Right cardiac atrium (tissue), 5 donors: ENCODE measurements at regions not wholly inside any gene's neighbourhood (a gene's known extent, or its start where the extent isn't known, plus 50 kb on each side); places are given as distances from the start of the nearest gene placed in this dataset.
A peak's percentile ranks its signal among the peaks of the same experiment; 100 is the strongest.

ENCODE experiments used
- ATAC-seq, 2 donors: fragments of 200-7000 bp; cut with Tn5 transposase; one replicate each; pipeline versions ENCODE4 v1.8.0 to v1.9.1; 2020; ENCODE audit warnings: moderate library complexity in 2 of 2, mild to moderate bottlenecking in 1 of 2
- DNase-seq, 3 donors: peaks; one replicate each; pipeline ENCODE4 v3.0.0-alpha.2; 2020
- H3K27ac ChIP-seq: one replicate; pipeline ENCODE4 v1.5.1; 2013; ENCODE audit warnings: mild to moderate bottlenecking, low read length, control low read depth, moderate library complexity
- H3K27me3 ChIP-seq: one replicate; pipeline ENCODE4 v1.6.1; 2013; ENCODE audit not compliant: control insufficient read depth, insufficient read depth
- H3K4me1 ChIP-seq: one replicate; pipeline ENCODE4 v1.6.1; 2013; ENCODE audit warnings: low read length; ENCODE audit not compliant: control insufficient read depth, insufficient read depth
- H3K4me3 ChIP-seq: one replicate; pipeline ENCODE4 v1.5.1; 2013; ENCODE audit warnings: low read length, control low read depth
- H3K9me3 ChIP-seq: one replicate; pipeline ENCODE4 v1.6.1; 2013; ENCODE audit warnings: low read length; ENCODE audit not compliant: control insufficient read depth
- WGBS: extraction: QIAGEN DNeasy Blood & Tissue Kit; methylation state at CpG from one replicate; pipeline ENCODE4 v1.1.7; 2013; 5-methylcytosine and 5-hydroxymethylcytosine counted together
- intact Hi-C, 4 donors: fragments of 100-400 bp; cut with DNase I; formaldehyde crosslinking; loops; one replicate each; pipeline versions ENCODE4 v1.11.0 to v1.14.0; 2022 to 2023
- donor health status: healthy with polysubstance abuse.
- donor health status: DM: no; HTN: yes; CAD: no.
- donor health status: DM: no; HTN: no; CAD: no.
- donor health status: DM: no; HTN: yes; CAD: no; lungs with severe emphysema.
- donor health status: DM: yes; HTN: yes; CAD: no.

- Histone ChIP-seq H3K27ac (no peak overlapping the region), H3K4me3 (no peak overlapping the region), H3K27me3 (no peaks in the 10 kb centered on the region), H3K4me1 (no peaks in the 10 kb centered on the region), H3K9me3 (no peaks in the 10 kb centered on the region)
- WGBS: 53% methylated on average over 4 of the region's 4 CpGs
- no peak for DNase-seq
- intact Hi-C loops: no loop called here
- ATAC-seq: no peak
Observed at GRCh38 chr13:89721216-89721615, 1626.3 kb upstream of the MIR17HG start.

- DNase-seq (no peak), ATAC-seq (no peak)
- WGBS: 52% methylated on average over 2 of the region's 2 CpGs
- no peak overlapping the region for H3K4me3 ChIP-seq
- intact Hi-C loops: no loop called here
- no peaks in the 10 kb centered on the region for H3K27me3 ChIP-seq
- no peaks in the 10 kb centered on the region for H3K4me1 ChIP-seq
- no peaks in the 10 kb centered on the region for H3K9me3 ChIP-seq
- H3K27ac ChIP-seq: no peak overlapping the region
Observed at GRCh38 chr13:89726690-89727435, 1620.6 kb upstream of the MIR17HG start.

GRCh38 chr13:89733829-89734228 is 1613.7 kb upstream of the MIR17HG start:
- Histone ChIP-seq H3K9me3 (no peaks in the 10 kb centered on the region), H3K4me3 (no peak overlapping the region), H3K4me1 (no peaks in the 10 kb centered on the region), H3K27ac (no peak overlapping the region), H3K27me3 (no peaks in the 10 kb centered on the region)
- intact Hi-C loops: no loop called here
- 61% methylated on average over 5 of the region's 5 CpGs for WGBS
- no peak for DNase-seq
- ATAC-seq: no peak

GRCh38 chr13:89737051-89737450 is 1610.4 kb upstream of the MIR17HG start:
- H3K27me3 ChIP-seq: no peaks in the 10 kb centered on the region
- ATAC-seq: no peak
- no peak for DNase-seq
- no peaks in the 10 kb centered on the region for H3K4me1 ChIP-seq
- intact Hi-C loops: no loop called here
- no peak overlapping the region for H3K27ac ChIP-seq
- H3K9me3 ChIP-seq: no peaks in the 10 kb centered on the region
- 78% methylated on average over 2 of the region's 2 CpGs for WGBS
- H3K4me3 ChIP-seq: no peak overlapping the region

GRCh38 chr13:89738072-89738471 is 1609.4 kb upstream of the MIR17HG start:
- H3K4me1 ChIP-seq: no peaks in the 10 kb centered on the region
- no peaks in the 10 kb centered on the region for H3K27me3 ChIP-seq
- intact Hi-C loops: no loop called here
- ATAC-seq (no peak), DNase-seq (no peak)
- 74% methylated on average over 3 of the region's 3 CpGs for WGBS
- no peaks in the 10 kb centered on the region for H3K9me3 ChIP-seq
- H3K27ac ChIP-seq: no peak overlapping the region
- no peak overlapping the region for H3K4me3 ChIP-seq

- H3K27ac ChIP-seq: no peak overlapping the region
- H3K4me3 ChIP-seq: no peak overlapping the region
- 70% methylated on average over 15 of the region's 15 CpGs for WGBS
- DNase-seq (peak; percentile 6 to 25 (median 7)), ATAC-seq (peak in 1 of 2 donors; percentile 29)
- H3K4me1 ChIP-seq: no peaks in the 10 kb centered on the region
- intact Hi-C loops: no loop called here
- H3K9me3 ChIP-seq: no peaks in the 10 kb centered on the region
- H3K27me3 ChIP-seq: no peaks in the 10 kb centered on the region
Observed at GRCh38 chr13:89740994-89741685, 1606.3 kb upstream of the MIR17HG start.

GRCh38 chr13:89746554-89746953 is 1600.9 kb upstream of the MIR17HG start:
- no peaks in the 10 kb centered on the region for H3K9me3 ChIP-seq
- 19% methylated on average over 2 of the region's 2 CpGs for WGBS
- H3K4me3 ChIP-seq: no peak overlapping the region
- H3K27me3 ChIP-seq: no peaks in the 10 kb centered on the region
- ATAC-seq: no peak
- no peak overlapping the region for H3K27ac ChIP-seq
- intact Hi-C loops: no loop called here
- no peaks in the 10 kb centered on the region for H3K4me1 ChIP-seq
- DNase-seq: no peak

GRCh38 chr13:89748716-89749115 is 1598.8 kb upstream of the MIR17HG start:
- H3K9me3 ChIP-seq: no peaks in the 10 kb centered on the region
- intact Hi-C loops: no loop called here
- no peak overlapping the region for H3K27ac ChIP-seq
- no peaks in the 10 kb centered on the region for H3K27me3 ChIP-seq
- H3K4me3 ChIP-seq: no peak overlapping the region
- WGBS: 85% methylated on average over 2 of the region's 2 CpGs
- DNase-seq (no peak), ATAC-seq (no peak)
- no peaks in the 10 kb centered on the region for H3K4me1 ChIP-seq

- Histone ChIP-seq H3K27ac (no peak overlapping the region), H3K9me3 (no peaks in the 10 kb centered on the region), H3K27me3 (no peaks in the 10 kb centered on the region), H3K4me1 (no peaks in the 10 kb centered on the region), H3K4me3 (no peak overlapping the region)
- ATAC-seq (no peak), DNase-seq (no peak)
- intact Hi-C loops: no loop called here
Observed at GRCh38 chr13:89749888-89750287, 1597.6 kb upstream of the MIR17HG start.

GRCh38 chr13:89750371-89750770 is 1597.1 kb upstream of the MIR17HG start:
- Histone ChIP-seq H3K4me3 (no peak overlapping the region), H3K9me3 (no peaks in the 10 kb centered on the region), H3K4me1 (no peaks in the 10 kb centered on the region), H3K27me3 (no peaks in the 10 kb centered on the region), H3K27ac (no peak overlapping the region)
- intact Hi-C loops: no loop called here
- ATAC-seq (no peak), DNase-seq (no peak)
- WGBS: 74% methylated on average over 3 of the region's 3 CpGs

- H3K27ac ChIP-seq: no peak overlapping the region
- no peaks in the 10 kb centered on the region for H3K27me3 ChIP-seq
- DNase-seq: no peak
- H3K9me3 ChIP-seq: no peaks in the 10 kb centered on the region
- H3K4me1 ChIP-seq: no peaks in the 10 kb centered on the region
- intact Hi-C loops: no loop called here
- no peak for ATAC-seq
- 93% methylated on average over 4 of the region's 4 CpGs for WGBS
- H3K4me3 ChIP-seq: no peak overlapping the region
Observed at GRCh38 chr13:89751432-89751930, 1596.0 kb upstream of the MIR17HG start.
